Psoas muscle (tissue), 7 donors: ENCODE measurements at regions not wholly inside any gene's neighbourhood (a gene's known extent, or its start where the extent isn't known, plus 50 kb on each side); places are given as distances from the start of the nearest gene placed in this dataset.

Experiments
- ATAC-seq, 4 donors: fragments of 200-7000 bp; cut with Tn5 transposase; one replicate each; pipeline ENCODE4 v1.9.1; 2020; ENCODE audit warnings: moderate library complexity in 3 of 4, mild to moderate bottlenecking in 2 of 4
- DNase-seq, 2 donors: peaks; one replicate each; pipeline ENCODE4 v3.0.0-alpha.2; 2020
- H3K27ac ChIP-seq: fragments of 200-600 bp; one replicate; pipeline ENCODE4 v1.8.0; 2022
- H3K27me3 ChIP-seq, 3 donors: fragments of 200-600 bp in 1 of 3; one replicate each; pipeline versions ENCODE4 v1.6.1 to v1.8.0; 2013 to 2022; ENCODE audit warnings: low read length in 2 of 3, mild to moderate bottlenecking in 2 of 3, moderate library complexity in 1 of 3; ENCODE audit not compliant: insufficient read depth in 3 of 3
- H3K36me3 ChIP-seq, 2 donors: fragments of 200-600 bp in 1 of 2; one replicate each; pipeline versions ENCODE4 v1.6.1 to v1.8.0; 2013 to 2022; ENCODE audit warnings: low read depth in 1 of 2, mild to moderate bottlenecking in 1 of 2, moderate library complexity in 1 of 2; ENCODE audit not compliant: insufficient read depth in 1 of 2
- H3K4me1 ChIP-seq: fragments of 200-600 bp; one replicate; pipeline ENCODE4 v1.8.0; 2022
- H3K4me3 ChIP-seq: fragments of 200-600 bp; one replicate; pipeline ENCODE4 v1.8.0; 2022; ENCODE audit warnings: mild to moderate bottlenecking
- H3K9me3 ChIP-seq: fragments of 200-600 bp; one replicate; pipeline ENCODE4 v1.8.0; 2022
- WGBS, 3 donors: extraction: QIAGEN DNeasy Blood & Tissue Kit; methylation state at CpG; one replicate each; pipeline versions ENCODE4 v1.1.6 to v1.1.7; 2013; 5-methylcytosine and 5-hydroxymethylcytosine counted together
- intact Hi-C, 2 donors: fragments of 100-400 bp; cut with DNase I; formaldehyde crosslinking; loops; one replicate each; pipeline versions ENCODE4 v1.11.0 to v1.14.2; 2022
- TF ChIP-seq, protein P1 (sequence below): fragments of 200-600 bp; IDR thresholded peaks from one replicate; pipeline ENCODE4 v1.8.0; 2022; ENCODE audit warnings: antibody characterized with exemption
- donor health status: healthy with polysubstance abuse.
- donor health status: DM: no; HTN: no; CAD: no; lungs with moderate emphysema.
- donor health status: Bipolar disorder and iron deficiency.
- donor health status: healthy.
- donor health status: DM: yes; HTN: yes; CAD: no.
- donor health status: DM: no; HTN: no; CAD: no.
- donor health status: DM: yes; HTN: yes; CAD: no.

DNA sequence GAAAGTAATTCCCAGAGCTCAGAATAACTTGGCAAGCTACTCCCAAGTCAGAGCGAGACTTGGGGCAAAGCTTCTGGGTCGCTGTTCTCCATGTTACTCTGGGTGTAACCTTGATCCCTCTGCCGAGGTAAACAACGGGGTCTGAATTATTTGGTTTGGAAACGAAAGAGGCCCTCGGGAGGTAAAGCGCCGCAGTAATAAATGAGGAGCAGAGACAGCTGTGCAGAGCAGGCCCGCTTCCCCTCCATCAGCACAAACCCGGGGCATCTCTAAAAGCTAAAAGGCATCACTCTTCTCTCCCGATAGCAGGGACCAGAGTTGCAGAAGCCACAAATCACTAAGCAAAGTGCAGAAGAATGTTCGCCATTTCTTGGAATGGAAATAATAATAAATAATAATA is 561.5 kb downstream of the BCOR start:
- H3K27me3 ChIP-seq: peaks cover 0 to 40% (median 0%) of the 10 kb centered on the region in 3 donors
- no peak overlapping the region for H3K27ac ChIP-seq
- intact Hi-C loops: no loop called here
- TF ChIP-seq, protein P1, sequence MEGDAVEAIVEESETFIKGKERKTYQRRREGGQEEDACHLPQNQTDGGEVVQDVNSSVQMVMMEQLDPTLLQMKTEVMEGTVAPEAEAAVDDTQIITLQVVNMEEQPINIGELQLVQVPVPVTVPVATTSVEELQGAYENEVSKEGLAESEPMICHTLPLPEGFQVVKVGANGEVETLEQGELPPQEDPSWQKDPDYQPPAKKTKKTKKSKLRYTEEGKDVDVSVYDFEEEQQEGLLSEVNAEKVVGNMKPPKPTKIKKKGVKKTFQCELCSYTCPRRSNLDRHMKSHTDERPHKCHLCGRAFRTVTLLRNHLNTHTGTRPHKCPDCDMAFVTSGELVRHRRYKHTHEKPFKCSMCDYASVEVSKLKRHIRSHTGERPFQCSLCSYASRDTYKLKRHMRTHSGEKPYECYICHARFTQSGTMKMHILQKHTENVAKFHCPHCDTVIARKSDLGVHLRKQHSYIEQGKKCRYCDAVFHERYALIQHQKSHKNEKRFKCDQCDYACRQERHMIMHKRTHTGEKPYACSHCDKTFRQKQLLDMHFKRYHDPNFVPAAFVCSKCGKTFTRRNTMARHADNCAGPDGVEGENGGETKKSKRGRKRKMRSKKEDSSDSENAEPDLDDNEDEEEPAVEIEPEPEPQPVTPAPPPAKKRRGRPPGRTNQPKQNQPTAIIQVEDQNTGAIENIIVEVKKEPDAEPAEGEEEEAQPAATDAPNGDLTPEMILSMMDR: no peak
- no peak overlapping the region for H3K4me3 ChIP-seq
- no peaks in the 10 kb centered on the region for H3K4me1 ChIP-seq
- no peaks in the 10 kb centered on the region for H3K9me3 ChIP-seq
- DNase-seq: no peak
- no peak for ATAC-seq
- H3K36me3 ChIP-seq: no peaks in the 10 kb centered on the region
- 45 to 53% (median 51%) methylated on average over 12 of the region's 12 CpGs for WGBS, 3 donors

DNA sequence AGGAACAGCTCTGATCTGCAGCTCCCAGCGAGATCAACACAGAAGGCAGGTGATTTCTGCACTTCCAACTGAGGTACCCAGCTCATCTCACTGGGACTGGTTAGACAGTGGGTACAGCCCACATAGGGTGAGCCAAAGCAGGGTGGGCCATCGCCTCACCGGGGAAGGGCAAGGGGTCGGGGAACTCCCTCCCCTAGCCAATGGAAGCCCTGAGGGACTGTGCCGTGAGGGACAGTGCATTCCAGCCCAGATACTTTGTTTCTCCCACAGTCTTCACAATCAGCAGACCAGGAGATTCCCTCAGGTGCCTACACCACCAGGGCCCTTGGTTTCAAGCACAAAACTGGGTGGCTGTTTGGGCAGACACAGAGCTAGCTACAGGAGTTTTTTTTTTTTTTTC is 555.9 kb downstream of the BCOR start:
- Histone ChIP-seq H3K4me3 (no peak overlapping the region), H3K27ac (no peak overlapping the region), H3K36me3 (no peaks in the 10 kb centered on the region), H3K27me3 (peaks cover 0 to 20% (median 0%) of the 10 kb centered on the region in 3 donors), H3K4me1 (no peaks in the 10 kb centered on the region), H3K9me3 (peaks cover 3% of the 10 kb centered on the region)
- 76 to 91% (median 84%) methylated on average over 5 of the region's 5 CpGs for WGBS, 3 donors
- intact Hi-C loops: no loop called here
- ATAC-seq (no peak), DNase-seq (no peak)
- TF ChIP-seq, protein P1: no peak

DNA sequence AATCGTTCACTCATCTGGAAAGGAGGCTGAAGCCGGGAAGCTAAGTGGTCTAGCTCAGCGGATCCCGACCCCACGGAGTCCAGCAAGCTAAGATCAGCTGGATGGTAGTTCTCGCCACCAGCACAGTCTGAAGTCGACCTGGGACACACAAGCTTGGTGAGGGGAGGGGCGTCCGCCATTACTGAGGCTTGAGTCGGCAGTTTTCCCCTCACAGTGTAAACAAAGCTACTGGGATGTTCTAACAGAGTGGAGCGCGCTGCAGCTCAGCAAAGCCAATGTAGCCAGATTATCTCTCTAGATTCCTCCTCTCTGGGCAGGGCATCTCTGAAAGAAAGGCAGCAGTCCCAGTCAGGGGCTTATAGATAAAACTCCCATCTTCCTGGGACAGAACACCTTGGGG is 555.4 kb downstream of the BCOR start:
- Histone ChIP-seq H3K27me3 (peaks cover 0 to 18% (median 0%) of the 10 kb centered on the region in 3 donors), H3K36me3 (no peaks in the 10 kb centered on the region), H3K4me3 (no peak overlapping the region), H3K27ac (no peak overlapping the region), H3K4me1 (no peaks in the 10 kb centered on the region), H3K9me3 (peaks cover 3% of the 10 kb centered on the region)
- 76 to 87% (median 85%) methylated on average over 10 to 12 of the region's 12 CpGs for WGBS, 3 donors
- intact Hi-C loops: no loop called here
- no peak for DNase-seq
- TF ChIP-seq, protein P1: no peak
- ATAC-seq: no peak

DNA sequence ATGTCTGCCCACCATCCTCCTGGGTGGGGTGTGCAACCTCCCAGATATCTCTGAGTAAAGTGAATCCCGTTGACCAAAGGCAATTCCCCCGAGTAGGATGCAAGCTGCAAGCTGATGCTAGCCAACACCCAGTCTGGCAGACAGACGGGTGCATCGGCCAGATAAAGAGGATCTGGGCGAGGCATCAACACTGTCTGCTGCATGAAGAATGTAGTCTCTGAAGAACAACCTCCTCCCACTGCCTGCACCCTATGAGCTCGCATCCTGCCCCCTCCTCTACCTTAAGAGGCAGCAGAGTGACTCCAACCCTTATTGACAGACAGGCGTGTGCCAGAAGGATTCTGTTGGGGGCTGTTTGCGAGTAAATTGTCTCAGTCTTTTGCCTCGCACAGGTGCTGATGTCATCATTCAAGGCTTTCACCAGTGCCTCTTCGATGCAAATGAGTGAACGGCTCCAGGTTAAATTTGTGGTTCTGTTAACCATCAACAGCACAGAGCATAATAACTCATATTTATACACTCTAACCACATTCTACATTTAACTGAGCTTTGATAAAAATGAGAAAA is 546.9 kb downstream of the BCOR start:
- peaks cover 0 to 12% (median 0%) of the 10 kb centered on the region in 3 donors for H3K27me3 ChIP-seq
- H3K4me1 ChIP-seq: no peaks in the 10 kb centered on the region
- no peak overlapping the region for H3K4me3 ChIP-seq
- 40 to 55% (median 53%) methylated on average over 11 of the region's 11 CpGs for WGBS, 3 donors
- no peak for DNase-seq
- no peak overlapping the region for H3K27ac ChIP-seq
- no peaks in the 10 kb centered on the region for H3K36me3 ChIP-seq
- no peak for ATAC-seq
- H3K9me3 ChIP-seq: peaks cover 3% of the 10 kb centered on the region
- TF ChIP-seq, protein P1: no peak
- intact Hi-C loops: no loop called here

DNA sequence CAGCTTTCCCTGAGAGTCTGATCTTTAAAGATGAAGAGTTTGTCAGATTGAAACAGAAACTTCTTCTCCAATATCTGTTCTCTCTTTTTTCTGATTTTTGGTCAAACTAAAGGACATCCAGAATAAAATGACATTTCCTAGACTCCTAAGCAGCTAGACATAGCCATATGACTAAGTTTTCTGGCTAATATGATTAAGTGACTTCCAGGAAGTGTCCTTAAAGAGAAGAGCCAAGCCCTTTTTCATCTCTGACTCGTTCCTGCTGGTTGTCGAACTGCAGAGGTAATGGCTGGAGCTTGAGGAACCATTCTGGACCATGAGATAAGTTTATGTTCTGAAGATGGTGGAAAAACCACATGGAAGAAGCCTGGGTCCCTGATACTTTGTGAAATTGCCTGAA is 546.0 kb downstream of the BCOR start:
- no peaks in the 10 kb centered on the region for H3K4me1 ChIP-seq
- no peak overlapping the region for H3K4me3 ChIP-seq
- H3K27me3 ChIP-seq: peaks cover 0 to 12% (median 0%) of the 10 kb centered on the region in 3 donors
- TF ChIP-seq, protein P1: no peak
- no peak for DNase-seq
- WGBS, 3 donors: 46 to 66% (median 64%) methylated on average over 2 of the region's 2 CpGs
- intact Hi-C loops: no loop called here
- peaks cover 3% of the 10 kb centered on the region for H3K9me3 ChIP-seq
- no peak overlapping the region for H3K27ac ChIP-seq
- H3K36me3 ChIP-seq: no peaks in the 10 kb centered on the region
- ATAC-seq: no peak
